ENCODE measurements at regions not wholly inside any gene's neighbourhood (a gene's known extent, or its start where the extent isn't known, plus 50 kb on each side); places are given as distances from the start of the nearest gene placed in this dataset.

DNA sequence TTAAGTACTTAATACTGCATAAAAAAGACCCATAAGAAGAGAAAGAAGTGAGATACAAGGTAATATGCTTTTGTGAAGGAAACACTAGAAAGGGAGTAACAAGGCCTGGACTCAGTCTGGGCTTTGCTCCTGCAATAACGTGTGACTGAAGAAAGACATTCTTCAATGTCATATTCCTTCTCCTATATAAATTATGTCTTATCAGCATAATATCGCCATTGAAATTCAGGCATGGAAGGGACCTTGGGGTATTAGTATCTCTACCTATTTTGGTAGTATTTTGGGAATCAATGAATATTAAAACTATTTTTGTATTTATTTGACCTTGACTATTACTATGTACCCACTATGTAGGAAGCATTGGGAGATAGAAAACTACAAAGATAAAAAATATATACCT lies 62.2 kb upstream of the GIMD1 start (continued):
- TF ChIP-seq, protein P1, sequence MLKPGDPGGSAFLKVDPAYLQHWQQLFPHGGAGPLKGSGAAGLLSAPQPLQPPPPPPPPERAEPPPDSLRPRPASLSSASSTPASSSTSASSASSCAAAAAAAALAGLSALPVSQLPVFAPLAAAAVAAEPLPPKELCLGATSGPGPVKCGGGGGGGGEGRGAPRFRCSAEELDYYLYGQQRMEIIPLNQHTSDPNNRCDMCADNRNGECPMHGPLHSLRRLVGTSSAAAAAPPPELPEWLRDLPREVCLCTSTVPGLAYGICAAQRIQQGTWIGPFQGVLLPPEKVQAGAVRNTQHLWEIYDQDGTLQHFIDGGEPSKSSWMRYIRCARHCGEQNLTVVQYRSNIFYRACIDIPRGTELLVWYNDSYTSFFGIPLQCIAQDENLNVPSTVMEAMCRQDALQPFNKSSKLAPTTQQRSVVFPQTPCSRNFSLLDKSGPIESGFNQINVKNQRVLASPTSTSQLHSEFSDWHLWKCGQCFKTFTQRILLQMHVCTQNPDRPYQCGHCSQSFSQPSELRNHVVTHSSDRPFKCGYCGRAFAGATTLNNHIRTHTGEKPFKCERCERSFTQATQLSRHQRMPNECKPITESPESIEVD (tag by site-specific recombination; IDR thresholded peaks at IDR 0.05) = no peak
- no peak for TF ChIP-seq ZNF76 (tag by site-specific recombination; IDR thresholded peaks at IDR 0.05; ENCODE audit: borderline replicate concordance, low read depth)
- no peak for TF ChIP-seq ZNF239 (tag by site-specific recombination; IDR thresholded peaks at IDR 0.05)
- no peak for TF ChIP-seq EGR2 (tag by site-specific recombination; IDR thresholded peaks at IDR 0.05; ENCODE audit: low read depth)
- no peak for TF ChIP-seq ZFP41 (tag by site-specific recombination; IDR thresholded peaks at IDR 0.05; ENCODE audit: borderline replicate concordance)
- TF ChIP-seq ZNF223 (tag by site-specific recombination; IDR thresholded peaks at IDR 0.05) = no peak

DNA sequence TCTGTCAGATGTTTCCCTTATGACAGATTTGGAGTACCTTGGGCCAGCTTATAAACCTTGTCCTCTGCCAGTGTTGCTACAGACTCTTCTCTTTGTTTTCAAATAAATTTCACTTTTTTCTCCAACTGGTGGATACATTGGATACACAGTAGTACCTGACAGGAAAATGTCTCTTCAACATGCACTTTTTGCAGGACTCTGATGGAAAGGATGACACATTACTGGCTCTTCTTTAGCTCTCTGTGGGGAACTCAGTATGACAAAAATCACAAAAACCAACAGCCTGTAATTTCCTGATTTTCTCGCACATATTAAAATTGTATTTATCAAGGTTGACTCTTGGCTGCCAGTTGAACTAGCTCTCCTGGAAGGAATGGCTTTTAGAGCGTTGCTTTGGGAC lies 61.3 kb upstream of the GIMD1 start:
- ChIA-PET CTCF (interaction anchor here (0.5 kb wide), 1 partner anchor 10 kb away, joined by 3 read pairs; no protein-coding TSS in a partner anchor), POLR2A (no interaction called here)
- Histone ChIP-seq H3K4me3 (ENCODE audit: low read depth, low read length) (no peak overlapping the region), H3K36me3 (ENCODE audit: control insufficient read depth in 2 of 2, insufficient read depth in 1 of 2, low read length in 2 of 2) (no peaks in the 10 kb centered on the region), H3K4me1 (ENCODE audit: control insufficient read depth, insufficient read depth, low read length) (no peaks in the 10 kb centered on the region), H3K27ac (ENCODE audit: extremely low read depth, low read depth, low read length) (no peak overlapping the region), H3K9me3 (ENCODE audit: control insufficient read depth, insufficient read depth, low read depth, low read length) (no peaks in the 10 kb centered on the region)
- no peak for TF ChIP-seq ZNF157 (tag by site-specific recombination; IDR thresholded peaks at IDR 0.05)
- TF ChIP-seq, protein P2, sequence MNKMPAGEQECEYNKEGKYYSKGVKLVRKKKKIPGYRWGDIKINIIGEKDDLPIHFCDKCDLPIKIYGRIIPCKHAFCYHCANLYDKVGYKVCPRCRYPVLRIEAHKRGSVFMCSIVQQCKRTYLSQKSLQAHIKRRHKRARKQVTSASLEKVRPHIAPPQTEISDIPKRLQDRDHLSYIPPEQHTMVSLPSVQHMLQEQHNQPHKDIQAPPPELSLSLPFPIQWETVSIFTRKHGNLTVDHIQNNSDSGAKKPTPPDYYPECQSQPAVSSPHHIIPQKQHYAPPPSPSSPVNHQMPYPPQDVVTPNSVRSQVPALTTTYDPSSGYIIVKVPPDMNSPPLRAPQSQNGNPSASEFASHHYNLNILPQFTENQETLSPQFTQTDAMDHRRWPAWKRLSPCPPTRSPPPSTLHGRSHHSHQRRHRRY (tag by site-specific recombination; IDR thresholded peaks at IDR 0.05) = no peak
- TF ChIP-seq KLF16 (tag by site-specific recombination; IDR thresholded peaks at IDR 0.05) = no peak

DNA sequence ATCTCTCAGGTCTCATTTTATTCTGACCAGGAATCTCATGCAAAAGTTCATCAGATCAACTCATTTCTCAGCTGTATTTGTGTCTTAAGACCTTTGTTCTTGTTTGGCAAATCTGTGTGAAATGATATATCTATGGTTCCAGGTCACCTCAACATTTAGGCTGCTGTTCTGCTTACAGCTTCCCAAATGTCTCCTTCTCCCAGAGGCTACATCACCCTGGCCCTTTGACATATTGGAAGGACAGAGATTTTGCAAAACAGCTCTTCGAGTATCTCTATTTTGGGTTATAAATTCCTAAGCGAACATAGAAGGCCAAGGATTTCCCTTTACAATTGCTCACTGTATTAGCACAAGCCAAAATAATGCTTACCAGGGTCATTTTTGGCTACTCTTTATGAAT lies 57.5 kb upstream of the GIMD1 start:
- Histone ChIP-seq H3K36me3 (ENCODE audit: control insufficient read depth in 2 of 2, insufficient read depth in 1 of 2, low read length in 2 of 2) (no peaks in the 10 kb centered on the region), H3K27ac (ENCODE audit: extremely low read depth, low read depth, low read length) (no peak overlapping the region), H3K4me3 (ENCODE audit: low read depth, low read length) (no peak overlapping the region), H3K9me3 (ENCODE audit: control insufficient read depth, insufficient read depth, low read depth, low read length) (no peaks in the 10 kb centered on the region), H3K4me1 (ENCODE audit: control insufficient read depth, insufficient read depth, low read length) (no peaks in the 10 kb centered on the region)
- ChIA-PET CTCF (no interaction called here), POLR2A (no interaction called here)
- TF ChIP-seq ZNF585B (tag by site-specific recombination; IDR thresholded peaks at IDR 0.05) (no peak), WT1 (tag by site-specific recombination; IDR thresholded peaks at IDR 0.05) (no peak), SCRT1 (tag by site-specific recombination; IDR thresholded peaks at IDR 0.05; ENCODE audit: borderline replicate concordance) (no peak), YY1 (tag by site-specific recombination; IDR thresholded peaks at IDR 0.05) (no peak), ZNF211 (tag by site-specific recombination; IDR thresholded peaks at IDR 0.05; ENCODE audit: low read depth) (no peak), ZNF776 (tag by site-specific recombination; IDR thresholded peaks at IDR 0.05; ENCODE audit: borderline replicate concordance) (no peak)
- TF ChIP-seq, protein P3, sequence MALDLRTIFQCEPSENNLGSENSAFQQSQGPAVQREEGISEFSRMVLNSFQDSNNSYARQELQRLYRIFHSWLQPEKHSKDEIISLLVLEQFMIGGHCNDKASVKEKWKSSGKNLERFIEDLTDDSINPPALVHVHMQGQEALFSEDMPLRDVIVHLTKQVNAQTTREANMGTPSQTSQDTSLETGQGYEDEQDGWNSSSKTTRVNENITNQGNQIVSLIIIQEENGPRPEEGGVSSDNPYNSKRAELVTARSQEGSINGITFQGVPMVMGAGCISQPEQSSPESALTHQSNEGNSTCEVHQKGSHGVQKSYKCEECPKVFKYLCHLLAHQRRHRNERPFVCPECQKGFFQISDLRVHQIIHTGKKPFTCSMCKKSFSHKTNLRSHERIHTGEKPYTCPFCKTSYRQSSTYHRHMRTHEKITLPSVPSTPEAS (tag by site-specific recombination; IDR thresholded peaks at IDR 0.05) = no peak

DNA sequence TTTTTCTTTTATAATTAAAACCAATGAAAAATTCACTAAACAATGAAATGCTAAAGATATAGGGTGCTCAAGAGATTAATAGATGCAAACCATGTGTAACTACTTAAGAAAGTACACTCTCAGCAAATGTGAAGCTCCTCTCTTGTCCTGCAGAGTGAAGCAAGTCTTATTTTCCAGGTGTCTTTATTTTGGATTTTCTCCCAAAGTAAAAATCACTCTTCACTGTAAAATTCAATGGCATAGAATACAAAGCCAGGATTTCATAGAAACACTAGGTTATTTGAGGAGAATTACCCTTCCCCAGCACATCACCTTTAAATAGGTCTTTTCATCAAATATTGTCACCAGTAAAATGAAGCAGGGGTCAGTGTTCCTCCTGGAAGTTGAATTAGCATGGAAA lies 57.0 kb upstream of the GIMD1 start:
- Histone ChIP-seq H3K36me3 (ENCODE audit: control insufficient read depth in 2 of 2, insufficient read depth in 1 of 2, low read length in 2 of 2) (no peaks in the 10 kb centered on the region), H3K4me3 (ENCODE audit: low read depth, low read length) (no peak overlapping the region), H3K4me1 (ENCODE audit: control insufficient read depth, insufficient read depth, low read length) (no peaks in the 10 kb centered on the region), H3K27ac (ENCODE audit: extremely low read depth, low read depth, low read length) (no peak overlapping the region), H3K9me3 (ENCODE audit: control insufficient read depth, insufficient read depth, low read depth, low read length) (no peaks in the 10 kb centered on the region)
- ChIA-PET POLR2A (no interaction called here), CTCF (no interaction called here)
- TF ChIP-seq ZNF664 (tag by site-specific recombination; IDR thresholded peaks at IDR 0.05) (no peak), GLI4 (tag by site-specific recombination; IDR thresholded peaks at IDR 0.05) (no peak), ZNF76 (tag by site-specific recombination; IDR thresholded peaks at IDR 0.05; ENCODE audit: borderline replicate concordance, low read depth) (no peak), ZBTB1 (tag by site-specific recombination; IDR thresholded peaks at IDR 0.05) (no peak), ZNF221 (tag by site-specific recombination; IDR thresholded peaks at IDR 0.05; ENCODE audit: borderline replicate concordance) (no peak), ZNF184 (tag by site-specific recombination; IDR thresholded peaks at IDR 0.05) (no peak), ZNF530 (tag by site-specific recombination; IDR thresholded peaks at IDR 0.05; ENCODE audit: low read depth) (no peak), ZNF571 (tag by site-specific recombination; IDR thresholded peaks at IDR 0.05) (no peak), ZNF830 (tag by site-specific recombination; IDR thresholded peaks at IDR 0.05; ENCODE audit: low read depth) (no peak), ZSCAN30 (tag by site-specific recombination; IDR thresholded peaks at IDR 0.05) (no peak), ZNF248 (tag by site-specific recombination; IDR thresholded peaks at IDR 0.05) (no peak)
- TF ChIP-seq, protein P4, sequence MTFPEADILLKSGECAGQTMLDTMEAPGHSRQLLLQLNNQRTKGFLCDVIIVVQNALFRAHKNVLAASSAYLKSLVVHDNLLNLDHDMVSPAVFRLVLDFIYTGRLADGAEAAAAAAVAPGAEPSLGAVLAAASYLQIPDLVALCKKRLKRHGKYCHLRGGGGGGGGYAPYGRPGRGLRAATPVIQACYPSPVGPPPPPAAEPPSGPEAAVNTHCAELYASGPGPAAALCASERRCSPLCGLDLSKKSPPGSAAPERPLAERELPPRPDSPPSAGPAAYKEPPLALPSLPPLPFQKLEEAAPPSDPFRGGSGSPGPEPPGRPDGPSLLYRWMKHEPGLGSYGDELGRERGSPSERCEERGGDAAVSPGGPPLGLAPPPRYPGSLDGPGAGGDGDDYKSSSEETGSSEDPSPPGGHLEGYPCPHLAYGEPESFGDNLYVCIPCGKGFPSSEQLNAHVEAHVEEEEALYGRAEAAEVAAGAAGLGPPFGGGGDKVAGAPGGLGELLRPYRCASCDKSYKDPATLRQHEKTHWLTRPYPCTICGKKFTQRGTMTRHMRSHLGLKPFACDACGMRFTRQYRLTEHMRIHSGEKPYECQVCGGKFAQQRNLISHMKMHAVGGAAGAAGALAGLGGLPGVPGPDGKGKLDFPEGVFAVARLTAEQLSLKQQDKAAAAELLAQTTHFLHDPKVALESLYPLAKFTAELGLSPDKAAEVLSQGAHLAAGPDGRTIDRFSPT (tag by site-specific recombination; IDR thresholded peaks at IDR 0.05) = no peak
